ENCODE measurements at regions not wholly inside any gene's neighbourhood (a gene's known extent, or its start where the extent isn't known, plus 50 kb on each side); places are given as distances from the start of the nearest gene placed in this dataset.

DNA sequence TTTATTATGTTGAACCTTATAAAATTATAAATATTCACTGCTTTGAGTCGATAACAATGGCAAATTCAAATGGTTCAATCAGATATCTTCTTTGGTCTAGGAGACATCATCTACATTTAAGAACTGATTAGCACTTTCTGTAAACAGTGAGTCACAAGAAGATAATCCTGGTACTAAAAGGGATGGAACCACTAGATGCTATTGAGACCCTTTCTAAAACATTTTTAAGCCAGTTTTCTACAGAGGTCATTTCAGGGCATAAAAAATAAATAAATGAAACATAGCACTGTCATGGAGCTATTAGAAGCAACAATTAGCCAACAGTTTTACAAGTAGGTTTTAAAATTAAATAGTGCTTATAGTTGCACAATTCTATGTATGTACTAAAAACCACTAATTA lies 212.2 kb downstream of the DUSP6 start:
- H3K9ac ChIP-seq (ENCODE audit: control insufficient read depth, extremely low read depth, insufficient read depth, low read length): no peak overlapping the region
- no peaks in the 10 kb centered on the region for H3K79me2 ChIP-seq (ENCODE audit: control insufficient read depth, insufficient read depth, low read length)
- no peaks in the 10 kb centered on the region for H4K20me1 ChIP-seq (ENCODE audit: control insufficient read depth, extremely low read depth, insufficient read depth, low read length)
- TF ChIP-seq, protein P1, sequence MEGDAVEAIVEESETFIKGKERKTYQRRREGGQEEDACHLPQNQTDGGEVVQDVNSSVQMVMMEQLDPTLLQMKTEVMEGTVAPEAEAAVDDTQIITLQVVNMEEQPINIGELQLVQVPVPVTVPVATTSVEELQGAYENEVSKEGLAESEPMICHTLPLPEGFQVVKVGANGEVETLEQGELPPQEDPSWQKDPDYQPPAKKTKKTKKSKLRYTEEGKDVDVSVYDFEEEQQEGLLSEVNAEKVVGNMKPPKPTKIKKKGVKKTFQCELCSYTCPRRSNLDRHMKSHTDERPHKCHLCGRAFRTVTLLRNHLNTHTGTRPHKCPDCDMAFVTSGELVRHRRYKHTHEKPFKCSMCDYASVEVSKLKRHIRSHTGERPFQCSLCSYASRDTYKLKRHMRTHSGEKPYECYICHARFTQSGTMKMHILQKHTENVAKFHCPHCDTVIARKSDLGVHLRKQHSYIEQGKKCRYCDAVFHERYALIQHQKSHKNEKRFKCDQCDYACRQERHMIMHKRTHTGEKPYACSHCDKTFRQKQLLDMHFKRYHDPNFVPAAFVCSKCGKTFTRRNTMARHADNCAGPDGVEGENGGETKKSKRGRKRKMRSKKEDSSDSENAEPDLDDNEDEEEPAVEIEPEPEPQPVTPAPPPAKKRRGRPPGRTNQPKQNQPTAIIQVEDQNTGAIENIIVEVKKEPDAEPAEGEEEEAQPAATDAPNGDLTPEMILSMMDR (optimal IDR thresholded peaks at IDR 0.05 in 1 of 3, IDR thresholded peaks at IDR 0.05 in 1 of 3, conservative IDR thresholded peaks at IDR 0.05 in 1 of 3; ENCODE audit: extremely low read depth in 1 of 3, insufficient read depth in 2 of 3, low read length in 3 of 3): no peak
- no peak for TF ChIP-seq EZH2 (IDR thresholded peaks at IDR 0.05; ENCODE audit: low read length)
- H3K9me3 ChIP-seq (ENCODE audit: control insufficient read depth, low read depth, low read length): no peaks in the 10 kb centered on the region
- no peaks in the 10 kb centered on the region for H3K36me3 ChIP-seq (ENCODE audit: control insufficient read depth in 2 of 2, extremely low read depth in 1 of 2, insufficient read depth in 2 of 2, low read length in 2 of 2)
- no peak overlapping the region for H3K27ac ChIP-seq (ENCODE audit: control insufficient read depth, insufficient read depth, low read length)
- no peaks in the 10 kb centered on the region for H3K27me3 ChIP-seq (ENCODE audit: control insufficient read depth, extremely low read depth, insufficient read depth, low read length)
- peaks cover 15% of the 10 kb centered on the region for H3K4me1 ChIP-seq (ENCODE audit: control insufficient read depth, extremely low read depth, insufficient read depth, low read length)
- no peak overlapping the region for H2AFZ ChIP-seq (ENCODE audit: control insufficient read depth, low read length)
- dilution Hi-C loops (cut with MboI; ENCODE audit: extremely low pct_ligation_motif_present, low sequenced_read_pairs): no loop called here
- H3K4me3 ChIP-seq (ENCODE audit: control insufficient read depth in 2 of 3, extremely low read depth in 1 of 3, insufficient read depth in 2 of 3, low read depth in 1 of 3, low read length in 3 of 3): no peak overlapping the region
- H3K4me2 ChIP-seq (ENCODE audit: control insufficient read depth, extremely low read depth, insufficient read depth, low read depth, low read length): no peak overlapping the region
- FAIRE-seq: no peak
- DNase-seq (ENCODE audit: low read depth, low spot score): no peak
- no peaks in the 10 kb centered on the region for H3K9me1 ChIP-seq (ENCODE audit: control insufficient read depth, extremely low read depth, insufficient read depth, low read length)

DNA sequence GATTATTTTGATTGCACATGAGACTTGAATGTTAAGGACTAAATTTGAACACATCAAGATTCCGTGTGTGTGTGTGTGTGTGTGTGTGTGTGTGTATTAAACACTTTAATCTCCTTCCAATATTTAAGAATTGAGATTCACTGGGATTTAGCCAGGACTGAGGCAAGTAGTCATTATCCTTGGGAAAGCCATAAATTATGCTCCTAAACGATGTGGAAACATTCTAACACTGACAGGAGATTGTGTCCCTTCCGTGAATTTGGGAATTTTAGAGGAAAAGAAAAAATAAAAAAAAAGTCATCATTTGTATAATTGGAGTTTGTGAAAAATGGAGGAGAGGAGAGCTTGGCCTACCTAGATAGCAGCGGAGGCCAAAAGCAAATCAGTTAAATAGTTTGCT lies 212.9 kb downstream of the DUSP6 start:
- peaks cover 15% of the 10 kb centered on the region for H3K4me1 ChIP-seq (ENCODE audit: control insufficient read depth, extremely low read depth, insufficient read depth, low read length)
- no peaks in the 10 kb centered on the region for H3K9me3 ChIP-seq (ENCODE audit: control insufficient read depth, low read depth, low read length)
- H3K4me2 ChIP-seq (ENCODE audit: control insufficient read depth, extremely low read depth, insufficient read depth, low read depth, low read length): no peak overlapping the region
- H3K27me3 ChIP-seq (ENCODE audit: control insufficient read depth, extremely low read depth, insufficient read depth, low read length): no peaks in the 10 kb centered on the region
- H3K9me1 ChIP-seq (ENCODE audit: control insufficient read depth, extremely low read depth, insufficient read depth, low read length): no peaks in the 10 kb centered on the region
- H3K36me3 ChIP-seq (ENCODE audit: control insufficient read depth in 2 of 2, extremely low read depth in 1 of 2, insufficient read depth in 2 of 2, low read length in 2 of 2): no peaks in the 10 kb centered on the region
- dilution Hi-C loops (cut with MboI; ENCODE audit: extremely low pct_ligation_motif_present, low sequenced_read_pairs): no loop called here
- DNase-seq (ENCODE audit: low read depth, low spot score) (no peak), FAIRE-seq (no peak)
- TF ChIP-seq EZH2 (IDR thresholded peaks at IDR 0.05; ENCODE audit: low read length): no peak
- TF ChIP-seq, protein P1 (optimal IDR thresholded peaks at IDR 0.05 in 1 of 3, IDR thresholded peaks at IDR 0.05 in 1 of 3, conservative IDR thresholded peaks at IDR 0.05 in 1 of 3; ENCODE audit: extremely low read depth in 1 of 3, insufficient read depth in 2 of 3, low read length in 3 of 3): no peak
- H3K27ac ChIP-seq (ENCODE audit: control insufficient read depth, insufficient read depth, low read length): no peak overlapping the region
- no peak overlapping the region for H2AFZ ChIP-seq (ENCODE audit: control insufficient read depth, low read length)
- H3K79me2 ChIP-seq (ENCODE audit: control insufficient read depth, insufficient read depth, low read length): no peaks in the 10 kb centered on the region
- no peak overlapping the region for H3K9ac ChIP-seq (ENCODE audit: control insufficient read depth, extremely low read depth, insufficient read depth, low read length)
- no peak overlapping the region for H3K4me3 ChIP-seq (ENCODE audit: control insufficient read depth in 2 of 3, extremely low read depth in 1 of 3, insufficient read depth in 2 of 3, low read depth in 1 of 3, low read length in 3 of 3)
- no peaks in the 10 kb centered on the region for H4K20me1 ChIP-seq (ENCODE audit: control insufficient read depth, extremely low read depth, insufficient read depth, low read length)
